Natural killer cell treated with Interleukin-12 subunit alpha and Interleukin-12 subunit beta and Interleukin-15 and Interleukin-18, amount 100 ng/mL, for 72 hours (primary cell): ENCODE measurements at regions not wholly inside any gene's neighbourhood (a gene's known extent, or its start where the extent isn't known, plus 50 kb on each side); places are given as distances from the start of the nearest gene placed in this dataset.
"Not testable (repeated sequence)": the region's sequence is repeated elsewhere in the genome, so short reads cannot be mapped to it uniquely, and the experiment has no call there.

Source experiments
- ATAC-seq, 2 donors: fragments of 150-1000 bp; cut with Tn5 transposase in 1 of 2; sonication (Bioruptor Pico), chemical (Tn5 transposase) in 1 of 2; 2 replicates each; pipeline ENCODE4 v1.10.0; 2021
- DNase-seq: peaks from one replicate; pipeline ENCODE4 v3.0.0; 2022; ENCODE audit warnings: low spot score
- H3K27ac Mint-ChIP-seq, 2 donors: 1 replicate in 1 of 2; 2 replicates in 1 of 2; pipeline ENCODE4 v1.8.0; 2022; ENCODE audit warnings: mixed read lengths in 2 of 2, mild to moderate bottlenecking in 1 of 2, moderate library complexity in 1 of 2
- H3K27me3 Mint-ChIP-seq, 2 donors: 1 replicate in 1 of 2; 2 replicates in 1 of 2; pipeline ENCODE4 v1.8.0; 2022; ENCODE audit warnings: mixed read lengths in 2 of 2
- H3K36me3 Mint-ChIP-seq: one replicate; pipeline ENCODE4 v1.8.0; 2022; ENCODE audit warnings: mixed read lengths
- H3K4me1 Mint-ChIP-seq, 2 donors: 1 replicate in 1 of 2; 2 replicates in 1 of 2; pipeline ENCODE4 v1.8.0; 2022; ENCODE audit warnings: low read depth in 2 of 2, mixed read lengths in 2 of 2, mild to moderate bottlenecking in 1 of 2
- H3K4me3 Mint-ChIP-seq: one replicate; pipeline ENCODE4 v1.8.0; 2022; ENCODE audit warnings: mixed read lengths
- H3K9me3 Mint-ChIP-seq: 2 replicates; pipeline ENCODE4 v1.8.0; 2022; ENCODE audit warnings: mixed read lengths

- DNase-seq (no peak), ATAC-seq (no peak)
- no peaks in the 10 kb centered on the region for H3K9me3 Mint-ChIP-seq
- H3K27me3 Mint-ChIP-seq = peaks cover 0 to 8% of the 10 kb centered on the region in 2 donors
- H3K27ac Mint-ChIP-seq = no peak overlapping the region
- no peaks in the 10 kb centered on the region for H3K36me3 Mint-ChIP-seq
- H3K4me1 Mint-ChIP-seq = no peaks in the 10 kb centered on the region
- H3K4me3 Mint-ChIP-seq = no peak overlapping the region
Measured at GRCh38 chr4:42781315-42781714, 111.2 kb upstream of the GRXCR1 start.

GRCh38 chr4:42778349-42778748 is 114.2 kb upstream of the GRXCR1 start:
- ATAC-seq = no peak
- no peak overlapping the region for H3K27ac Mint-ChIP-seq

GRCh38 chr4:42768125-42768748 is 111.3 kb upstream of the ATP8A1 start:
- H3K9me3 Mint-ChIP-seq = no peaks in the 10 kb centered on the region
- DNase-seq = no peak
- no peak for ATAC-seq
- H3K27ac Mint-ChIP-seq = no peak overlapping the region
- H3K36me3 Mint-ChIP-seq = no peaks in the 10 kb centered on the region
- no peaks in the 10 kb centered on the region for H3K4me1 Mint-ChIP-seq
- peaks cover 8 to 17% of the 10 kb centered on the region in 2 donors for H3K27me3 Mint-ChIP-seq
- no peak overlapping the region for H3K4me3 Mint-ChIP-seq

More at GRCh38 chr4:42778349-42778748, 114.2 kb upstream of the GRXCR1 start:
- Mint-ChIP-seq H3K27me3 (peaks cover 0 to 3% of the 10 kb centered on the region in 2 donors), H3K36me3 (no peaks in the 10 kb centered on the region), H3K4me1 (no peaks in the 10 kb centered on the region), H3K4me3 (no peak overlapping the region), H3K9me3 (no peaks in the 10 kb centered on the region)
- DNase-seq = no peak

- no peak overlapping the region for H3K27ac Mint-ChIP-seq
- ATAC-seq = no peak
- no peak for DNase-seq
- no peaks in the 10 kb centered on the region for H3K9me3 Mint-ChIP-seq
- H3K36me3 Mint-ChIP-seq = no peaks in the 10 kb centered on the region
- no peak overlapping the region for H3K4me3 Mint-ChIP-seq
- H3K4me1 Mint-ChIP-seq = no peaks in the 10 kb centered on the region
- H3K27me3 Mint-ChIP-seq = peaks cover 8 to 17% of the 10 kb centered on the region in 2 donors
Measured at GRCh38 chr4:42767669-42768068, 110.8 kb upstream of the ATP8A1 start.

- H3K27ac Mint-ChIP-seq = no peak overlapping the region
- no peak overlapping the region for H3K4me3 Mint-ChIP-seq
- no peaks in the 10 kb centered on the region for H3K36me3 Mint-ChIP-seq
- no peaks in the 10 kb centered on the region for H3K9me3 Mint-ChIP-seq
- no peaks in the 10 kb centered on the region for H3K4me1 Mint-ChIP-seq
- DNase-seq (no peak), ATAC-seq (no peak)
- peaks cover 7 to 8% of the 10 kb centered on the region in 2 donors for H3K27me3 Mint-ChIP-seq
Measured at GRCh38 chr4:42761804-42762203, 104.9 kb upstream of the ATP8A1 start.

GRCh38 chr4:42754965-42755364 is 98.1 kb upstream of the ATP8A1 start:
- not testable (repeated sequence) for H3K27ac Mint-ChIP-seq, H3K9me3 Mint-ChIP-seq, DNase-seq, ATAC-seq, H3K36me3 Mint-ChIP-seq, H3K4me3 Mint-ChIP-seq, H3K4me1 Mint-ChIP-seq
- peaks cover 8 to 18% of the 10 kb centered on the region in 2 donors for H3K27me3 Mint-ChIP-seq

GRCh38 chr4:42751587-42751986 is 94.7 kb upstream of the ATP8A1 start:
- H3K4me1 Mint-ChIP-seq = peaks cover 0 to 9% of the 10 kb centered on the region in 2 donors
- no peak overlapping the region for H3K4me3 Mint-ChIP-seq
- H3K9me3 Mint-ChIP-seq = no peaks in the 10 kb centered on the region
- DNase-seq (no peak), ATAC-seq (no peak)
- no peak overlapping the region for H3K27ac Mint-ChIP-seq
- H3K36me3 Mint-ChIP-seq = no peaks in the 10 kb centered on the region
- peaks cover 0 to 11% of the 10 kb centered on the region in 2 donors for H3K27me3 Mint-ChIP-seq

- ATAC-seq (no peak), DNase-seq (no peak)
- Mint-ChIP-seq H3K4me1 (peaks cover 0 to 9% of the 10 kb centered on the region in 2 donors), H3K27ac (no peak overlapping the region), H3K9me3 (no peaks in the 10 kb centered on the region), H3K36me3 (no peaks in the 10 kb centered on the region), H3K27me3 (peaks cover 0 to 7% of the 10 kb centered on the region in 2 donors), H3K4me3 (no peak overlapping the region)
Measured at GRCh38 chr4:42750856-42751255, 94.0 kb upstream of the ATP8A1 start.

GRCh38 chr4:42750091-42750490 is 93.2 kb upstream of the ATP8A1 start:
- H3K4me1 Mint-ChIP-seq = peaks cover 0 to 9% of the 10 kb centered on the region in 2 donors
- no peak for ATAC-seq
- no peak overlapping the region for H3K27ac Mint-ChIP-seq
- no peak for DNase-seq
- peaks cover 6% of the 10 kb centered on the region for H3K36me3 Mint-ChIP-seq
- no peak overlapping the region for H3K4me3 Mint-ChIP-seq
- no peaks in the 10 kb centered on the region for H3K9me3 Mint-ChIP-seq
- H3K27me3 Mint-ChIP-seq = peaks cover 0 to 5% of the 10 kb centered on the region in 2 donors

GRCh38 chr4:42747971-42748370 is 91.1 kb upstream of the ATP8A1 start:
- DNase-seq = no peak

GRCh38 chr4:42736527-42737195 is 79.8 kb upstream of the ATP8A1 start:
- DNase-seq = no peak
- peaks cover 0 to 4% of the 10 kb centered on the region in 2 donors for H3K27me3 Mint-ChIP-seq
- no peak overlapping the region for H3K4me3 Mint-ChIP-seq
- H3K27ac Mint-ChIP-seq = no peak overlapping the region
- H3K36me3 Mint-ChIP-seq = peaks cover 13% of the 10 kb centered on the region
- no peak for ATAC-seq
- H3K4me1 Mint-ChIP-seq = peaks cover 0 to 2% of the 10 kb centered on the region in 2 donors
- H3K9me3 Mint-ChIP-seq = peaks cover 3% of the 10 kb centered on the region

More at GRCh38 chr4:42747971-42748370, 91.1 kb upstream of the ATP8A1 start:
- H3K4me1 Mint-ChIP-seq = peaks cover 0 to 9% of the 10 kb centered on the region in 2 donors
- H3K9me3 Mint-ChIP-seq = no peaks in the 10 kb centered on the region
- no peak overlapping the region for H3K27ac Mint-ChIP-seq
- no peaks in the 10 kb centered on the region for H3K27me3 Mint-ChIP-seq
- H3K36me3 Mint-ChIP-seq = peaks cover 6% of the 10 kb centered on the region
- no peak for ATAC-seq
- H3K4me3 Mint-ChIP-seq = no peak overlapping the region

- Mint-ChIP-seq H3K4me1 (peaks cover 0 to 2% of the 10 kb centered on the region in 2 donors), H3K27ac (no peak overlapping the region), H3K4me3 (no peak overlapping the region), H3K27me3 (peaks cover 0 to 8% of the 10 kb centered on the region in 2 donors), H3K36me3 (peaks cover 7% of the 10 kb centered on the region), H3K9me3 (peaks cover 4% of the 10 kb centered on the region)
- ATAC-seq (no peak), DNase-seq (no peak)
Measured at GRCh38 chr4:42733380-42733779, 76.5 kb upstream of the ATP8A1 start.

- Mint-ChIP-seq H3K27ac (no peak overlapping the region), H3K27me3 (peaks cover 0 to 8% of the 10 kb centered on the region in 2 donors), H3K4me1 (peaks cover 0 to 2% of the 10 kb centered on the region in 2 donors), H3K4me3 (no peak overlapping the region), H3K36me3 (peaks cover 7% of the 10 kb centered on the region), H3K9me3 (peaks cover 4% of the 10 kb centered on the region)
- ATAC-seq = no peak
- DNase-seq = no peak
Measured at GRCh38 chr4:42732776-42733175, 75.9 kb upstream of the ATP8A1 start.

GRCh38 chr4:42729505-42730237 is 72.8 kb upstream of the ATP8A1 start:
- peaks cover 4% of the 10 kb centered on the region for H3K9me3 Mint-ChIP-seq
- H3K4me1 Mint-ChIP-seq = peaks cover 0 to 2% of the 10 kb centered on the region in 2 donors
- H3K27ac Mint-ChIP-seq = no peak overlapping the region

More at GRCh38 chr4:42729505-42730237, 72.8 kb upstream of the ATP8A1 start:
- H3K4me3 Mint-ChIP-seq = no peak overlapping the region
- peaks cover 7% of the 10 kb centered on the region for H3K36me3 Mint-ChIP-seq
- DNase-seq (no peak), ATAC-seq (no peak)
- H3K27me3 Mint-ChIP-seq = peaks cover 0 to 8% of the 10 kb centered on the region in 2 donors
